ENCODE measurements at regions not wholly inside any gene's neighbourhood (a gene's known extent, or its start where the extent isn't known, plus 50 kb on each side); places are given as distances from the start of the nearest gene placed in this dataset.

DNA sequence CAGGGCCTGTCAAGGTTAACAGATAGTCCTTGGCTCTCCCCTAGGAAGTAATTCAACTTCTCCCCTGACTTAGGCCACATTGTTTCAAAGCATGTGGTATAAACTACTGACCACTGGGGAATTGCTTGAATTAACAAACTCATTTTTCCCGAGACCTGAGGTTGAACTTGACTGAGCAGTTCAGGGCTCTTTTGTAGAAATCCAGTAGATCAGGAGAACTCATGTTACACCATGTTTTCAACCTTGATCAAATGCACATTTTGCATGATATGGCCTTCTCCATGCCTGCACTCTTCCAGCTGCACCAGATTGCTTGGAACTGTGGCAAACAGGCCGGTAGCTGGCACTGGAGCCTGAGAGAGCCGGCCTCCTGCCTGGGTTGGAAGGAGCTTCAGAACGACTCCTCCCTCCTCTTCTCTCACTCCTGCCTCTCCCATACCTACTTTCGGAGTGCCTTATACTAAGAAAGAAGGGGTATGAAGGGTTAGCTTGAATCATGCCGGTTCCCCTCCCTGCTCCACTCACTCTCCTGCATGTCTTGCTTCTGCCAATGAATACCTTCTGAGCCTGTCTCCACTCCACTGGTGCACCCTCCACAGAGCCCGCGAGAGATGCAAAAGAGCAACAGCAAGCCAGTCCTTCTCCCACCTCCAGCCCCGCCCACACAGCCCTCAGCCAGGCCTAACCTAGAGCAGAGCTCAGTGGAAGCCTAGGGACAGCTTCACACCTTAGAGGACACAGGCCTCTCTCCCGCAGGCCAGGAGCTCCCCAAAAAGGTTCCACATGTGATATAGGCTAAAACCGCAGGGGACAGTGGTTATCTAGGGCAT, 159.4 kb downstream of the MACROH2A1 start:
- TF ChIP-seq POLR2AphosphoS5 (IDR thresholded peaks at IDR 0.05; ENCODE audit: borderline replicate concordance, low read depth, low read length) (no peak), EZH2 (IDR thresholded peaks at IDR 0.05) (no peak), FOXP2 (optimal IDR thresholded peaks at IDR 0.05; ENCODE audit: control extremely low read depth, extremely low read length, insufficient read depth) (no peak)

All from SK-N-MC (cell line).